ENCODE measurements at regions not wholly inside any gene's neighbourhood (a gene's known extent, or its start where the extent isn't known, plus 50 kb on each side); places are given as distances from the start of the nearest gene placed in this dataset.

DNA sequence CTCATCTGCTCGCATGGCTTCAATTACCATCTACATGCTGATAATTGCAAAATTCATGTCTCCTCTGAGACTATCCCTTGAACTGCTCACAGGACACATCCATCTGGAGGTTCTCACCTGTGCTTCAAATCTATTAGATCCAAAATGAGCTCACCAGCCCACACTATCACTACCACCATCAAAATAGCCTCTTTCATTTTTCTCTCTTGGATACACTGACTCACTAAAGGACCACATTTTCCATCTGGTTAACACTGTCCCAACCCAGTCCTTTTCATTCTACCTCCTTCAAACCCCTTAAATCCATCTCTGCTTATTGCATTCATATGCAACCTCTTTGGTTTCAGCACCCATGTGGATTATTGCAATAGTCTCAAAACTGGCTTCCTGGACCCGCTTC, 497.6 kb downstream of the MID1IP1 start:
- no peaks in the 10 kb centered on the region for H3K4me1 ChIP-seq (ENCODE audit: control insufficient read depth, insufficient read depth, low read length)
- H4K8ac ChIP-seq (ENCODE audit: low read depth in 2 of 2, low read length in 2 of 2): no peak overlapping the region
- no peak overlapping the region for H3K56ac ChIP-seq (ENCODE audit: extremely low read depth, insufficient read depth, low read length)
- H3K4me2 ChIP-seq (ENCODE audit: low read depth, low read length): no peak overlapping the region
- H2BK15ac ChIP-seq (ENCODE audit: low read depth, low read length): no peak overlapping the region
- H2AK5ac ChIP-seq (ENCODE audit: low read depth, low read length): no peak overlapping the region
- no peak overlapping the region for H2AK9ac ChIP-seq (replicated peaks; ENCODE audit: low read depth, low read length, poor library complexity)
- no peak overlapping the region for H4K91ac ChIP-seq (ENCODE audit: insufficient read depth, low read depth, low read length)
- no peak overlapping the region for H4K5ac ChIP-seq (ENCODE audit: low read depth, low read length)
- no peak overlapping the region for H2BK120ac ChIP-seq (ENCODE audit: low read depth, low read length)
- H3K27me3 ChIP-seq (ENCODE audit: control insufficient read depth, insufficient read depth, low read length): peaks cover 4% of the 10 kb centered on the region; the same call in 1 of the 2 replicates
- intact Hi-C loops (cut with micrococcal nuclease): no loop called here
- dilution Hi-C loops (cut with HindIII; ENCODE audit: low sequenced_read_pairs, unreplicated experiment): no loop called here
- ATAC-seq (ENCODE audit: low read depth) (no peak), DNase-seq (no peak)
- 83% methylated on average over 1 of the region's 2 CpGs; no CpG with 5 or more reads in 1 of the 2 experiments for WGBS, 2 experiments (ENCODE audit: extremely low coverage in 2 of 2, insufficient read length in 1 of 2)
- no peak overlapping the region for H2BK5ac ChIP-seq (ENCODE audit: low read depth, low read length, poor library complexity, severe bottlenecking)
- in situ Hi-C loops (cut with MboI; ENCODE audit: low sequenced_read_pairs): no loop called here
- H2AFZ ChIP-seq (replicated peaks; ENCODE audit: low read length, poor library complexity): no peak overlapping the region
- TF ChIP-seq RCOR1 (IDR thresholded peaks at IDR 0.05; ENCODE audit: insufficient replicate concordance, low read length) (no peak), RAD21 (IDR thresholded peaks at IDR 0.05; ENCODE audit: low read length) (no peak), CEBPB (IDR thresholded peaks at IDR 0.05; ENCODE audit: low read depth, low read length) (no peak), CHD1 (IDR thresholded peaks at IDR 0.05; ENCODE audit: low read depth, low read length) (no peak), FOS (IDR thresholded peaks at IDR 0.05; ENCODE audit: low read depth, low read length) (no peak), MAZ (IDR thresholded peaks at IDR 0.05; ENCODE audit: borderline replicate concordance, low read depth, low read length) (no peak), MXI1 (IDR thresholded peaks at IDR 0.05; ENCODE audit: borderline replicate concordance, low read depth, low read length) (no peak)
- TF ChIP-seq, protein P1, sequence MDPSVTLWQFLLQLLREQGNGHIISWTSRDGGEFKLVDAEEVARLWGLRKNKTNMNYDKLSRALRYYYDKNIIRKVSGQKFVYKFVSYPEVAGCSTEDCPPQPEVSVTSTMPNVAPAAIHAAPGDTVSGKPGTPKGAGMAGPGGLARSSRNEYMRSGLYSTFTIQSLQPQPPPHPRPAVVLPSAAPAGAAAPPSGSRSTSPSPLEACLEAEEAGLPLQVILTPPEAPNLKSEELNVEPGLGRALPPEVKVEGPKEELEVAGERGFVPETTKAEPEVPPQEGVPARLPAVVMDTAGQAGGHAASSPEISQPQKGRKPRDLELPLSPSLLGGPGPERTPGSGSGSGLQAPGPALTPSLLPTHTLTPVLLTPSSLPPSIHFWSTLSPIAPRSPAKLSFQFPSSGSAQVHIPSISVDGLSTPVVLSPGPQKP (IDR thresholded peaks at IDR 0.05; ENCODE audit: borderline replicate concordance, low read depth, low read length): no peak
- TF ChIP-seq, protein P2, sequence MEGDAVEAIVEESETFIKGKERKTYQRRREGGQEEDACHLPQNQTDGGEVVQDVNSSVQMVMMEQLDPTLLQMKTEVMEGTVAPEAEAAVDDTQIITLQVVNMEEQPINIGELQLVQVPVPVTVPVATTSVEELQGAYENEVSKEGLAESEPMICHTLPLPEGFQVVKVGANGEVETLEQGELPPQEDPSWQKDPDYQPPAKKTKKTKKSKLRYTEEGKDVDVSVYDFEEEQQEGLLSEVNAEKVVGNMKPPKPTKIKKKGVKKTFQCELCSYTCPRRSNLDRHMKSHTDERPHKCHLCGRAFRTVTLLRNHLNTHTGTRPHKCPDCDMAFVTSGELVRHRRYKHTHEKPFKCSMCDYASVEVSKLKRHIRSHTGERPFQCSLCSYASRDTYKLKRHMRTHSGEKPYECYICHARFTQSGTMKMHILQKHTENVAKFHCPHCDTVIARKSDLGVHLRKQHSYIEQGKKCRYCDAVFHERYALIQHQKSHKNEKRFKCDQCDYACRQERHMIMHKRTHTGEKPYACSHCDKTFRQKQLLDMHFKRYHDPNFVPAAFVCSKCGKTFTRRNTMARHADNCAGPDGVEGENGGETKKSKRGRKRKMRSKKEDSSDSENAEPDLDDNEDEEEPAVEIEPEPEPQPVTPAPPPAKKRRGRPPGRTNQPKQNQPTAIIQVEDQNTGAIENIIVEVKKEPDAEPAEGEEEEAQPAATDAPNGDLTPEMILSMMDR (conservative IDR thresholded peaks at IDR 0.05; ENCODE audit: low read depth, low read length): no peak
- H4K20me1 ChIP-seq (ENCODE audit: insufficient read depth, low read length): no peaks in the 10 kb centered on the region
- no peaks in the 10 kb centered on the region for H3K9me1 ChIP-seq (ENCODE audit: insufficient read depth, low read length)
- no peaks in the 10 kb centered on the region for H3K36me3 ChIP-seq (ENCODE audit: control insufficient read depth, insufficient read depth, low read length)
- H3K4me3 ChIP-seq (ENCODE audit: insufficient read depth, low read depth, low read length): no peak overlapping the region
- no TSS peak for BruUV-seq (replicated peaks)
- no peak overlapping the region for H2BK20ac ChIP-seq (ENCODE audit: low read depth, low read length)
- no peak overlapping the region for H3K4ac ChIP-seq (ENCODE audit: low read depth, low read length)
- no peak overlapping the region for H3K14ac ChIP-seq (replicated peaks; ENCODE audit: low read depth, low read length)
- no peak overlapping the region for H3K18ac ChIP-seq (ENCODE audit: low read depth, low read length)
- CTCF ChIA-PET: no interaction called here
- POLR2A ChIA-PET (ENCODE audit: unreplicated experiment): no interaction called here
- H3K9ac ChIP-seq (ENCODE audit: low read depth, low read length): no peak overlapping the region
- H3K79me1 ChIP-seq (ENCODE audit: low read depth in 1 of 2, low read length in 2 of 2): no peaks in the 10 kb centered on the region
- H3K23ac ChIP-seq (ENCODE audit: low read depth, low read length): no peak overlapping the region
- H3K27ac ChIP-seq (ENCODE audit: insufficient read depth, low read length): no peak overlapping the region
- peaks cover 10% of the 10 kb centered on the region; the same call in 1 of the 2 replicates for H3K9me3 ChIP-seq (ENCODE audit: control insufficient read depth, insufficient read depth, low read length)

Measured in IMR-90 (cell line).